ENCODE measurements at regions not wholly inside any gene's neighbourhood (a gene's known extent, or its start where the extent isn't known, plus 50 kb on each side); places are given as distances from the start of the nearest gene placed in this dataset.
"Not testable (repeated sequence)": the region's sequence is repeated elsewhere in the genome, so short reads cannot be mapped to it uniquely, and the experiment has no call there.

GRCh38 chr13:99736541-99736940 is 235.0 kb downstream of the ZIC5 start:
- no peak for DNase-seq (ENCODE audit: low read depth)

GRCh38 chr13:99734013-99734693 is 232.9 kb downstream of the TM9SF2 start:
- DNase-seq (ENCODE audit: low read depth): no peak

GRCh38 chr13:99733346-99733745 is 232.1 kb downstream of the TM9SF2 start:
- DNase-seq (ENCODE audit: low read depth): no peak

- no peak for DNase-seq (ENCODE audit: low read depth)
Observed at GRCh38 chr13:99731747-99732146, 230.5 kb downstream of the TM9SF2 start.

GRCh38 chr13:99730403-99730802 is 229.1 kb downstream of the TM9SF2 start:
- DNase-seq (ENCODE audit: low read depth): no peak

- no peak for DNase-seq (ENCODE audit: low read depth)
Observed at GRCh38 chr13:99729745-99730144, 228.5 kb downstream of the TM9SF2 start.

GRCh38 chr13:99727651-99728050 is 226.4 kb downstream of the TM9SF2 start:
- DNase-seq (ENCODE audit: low read depth): not testable (repeated sequence)

GRCh38 chr13:99726282-99726894 is 225.1 kb downstream of the TM9SF2 start:
- DNase-seq (ENCODE audit: low read depth): no peak

- DNase-seq (ENCODE audit: low read depth): no peak
Observed at GRCh38 chr13:99725644-99726043, 224.4 kb downstream of the TM9SF2 start.

- DNase-seq (ENCODE audit: low read depth): no peak
Observed at GRCh38 chr13:99724633-99725517, 223.6 kb downstream of the TM9SF2 start.

- no peak for DNase-seq (ENCODE audit: low read depth)
Observed at GRCh38 chr13:99723878-99724277, 222.6 kb downstream of the TM9SF2 start.

GRCh38 chr13:99722931-99723330 is 221.7 kb downstream of the TM9SF2 start:
- DNase-seq (ENCODE audit: low read depth): no peak

GRCh38 chr13:99722338-99722818 is 221.1 kb downstream of the TM9SF2 start:
- DNase-seq (ENCODE audit: low read depth): no peak

GRCh38 chr13:99721606-99722337 is 220.5 kb downstream of the TM9SF2 start:
- DNase-seq (ENCODE audit: low read depth): no peak

GRCh38 chr13:99717959-99718674 is 216.8 kb downstream of the TM9SF2 start:
- no peak for DNase-seq (ENCODE audit: low read depth)

- DNase-seq (ENCODE audit: low read depth): no peak
Observed at GRCh38 chr13:99709134-99709533, 207.9 kb downstream of the TM9SF2 start.

GRCh38 chr13:99704390-99704789 is 203.1 kb downstream of the TM9SF2 start:
- no peak for DNase-seq (ENCODE audit: low read depth)

- no peak for DNase-seq (ENCODE audit: low read depth)
Observed at GRCh38 chr13:99703908-99704307, 202.6 kb downstream of the TM9SF2 start.

- DNase-seq (ENCODE audit: low read depth): no peak
Observed at GRCh38 chr13:99702687-99703319, 201.5 kb downstream of the TM9SF2 start.

- DNase-seq (ENCODE audit: low read depth): no peak
Observed at GRCh38 chr13:99700468-99700867, 199.2 kb downstream of the TM9SF2 start.

- no peak for DNase-seq (ENCODE audit: low read depth)
Observed at GRCh38 chr13:99698816-99699099, 197.5 kb downstream of the TM9SF2 start.
